Spleen (tissue), 11 donors: ENCODE measurements at regions not wholly inside any gene's neighbourhood (a gene's known extent, or its start where the extent isn't known, plus 50 kb on each side); places are given as distances from the start of the nearest gene placed in this dataset.

Experiments used
- DNase-seq: peaks from one replicate; pipeline ENCODE4 v3.0.0-alpha.2; 2020
- H3K27ac ChIP-seq, 8 donors: fragments of 200-600 bp; sonication (generic) in 7 of 8; 1 replicate in 4 of 8; 2 replicates in 4 of 8; pipeline versions ENCODE4 v1.5.0 to v1.8.0; 2016 to 2021; ENCODE audit warnings: inconsistent platforms in 4 of 8, mild to moderate bottlenecking in 4 of 8, moderate library complexity in 1 of 8
- H3K27me3 ChIP-seq, 7 donors: fragments of 200-600 bp; sonication (generic) in 6 of 7; replicated peaks in 1 of 7; 1 replicate in 4 of 7; 2 replicates in 3 of 7; pipeline versions ENCODE4 v1.5.0 to v1.8.0; 2016 to 2021; ENCODE audit warnings: inconsistent platforms in 3 of 7, mild to moderate bottlenecking in 1 of 7
- H3K36me3 ChIP-seq, 6 donors: fragments of 200-600 bp; sonication (generic) in 5 of 6; 1 replicate in 4 of 6; 2 replicates in 2 of 6; pipeline versions ENCODE4 v1.5.0 to v1.8.0; 2016 to 2021; ENCODE audit warnings: inconsistent platforms in 2 of 6
- H3K4me1 ChIP-seq, 6 donors: fragments of 200-600 bp; sonication (generic) in 5 of 6; 1 replicate in 3 of 6; 2 replicates in 3 of 6; pipeline versions ENCODE4 v1.5.0 to v1.8.0; 2016 to 2021; ENCODE audit warnings: inconsistent platforms in 3 of 6
- H3K4me3 ChIP-seq, 8 donors: fragments of 200-600 bp; sonication (generic) in 7 of 8; 1 replicate in 4 of 8; 2 replicates in 4 of 8; pipeline versions ENCODE4 v1.5.0 to v1.8.0; 2016 to 2021; ENCODE audit warnings: inconsistent platforms in 4 of 8, mild to moderate bottlenecking in 4 of 8, moderate library complexity in 2 of 8
- H3K9me3 ChIP-seq, 8 donors: fragments of 200-600 bp; sonication (generic) in 7 of 8; 1 replicate in 4 of 8; 2 replicates in 4 of 8; pipeline versions ENCODE4 v1.5.0 to v1.8.0; 2016 to 2021; ENCODE audit warnings: inconsistent platforms in 4 of 8
- CTCF ChIP-seq, 11 experiments: fragments of 200-600 bp in 7 of 11; fragments of 450-650 bp in 4 of 11; sonication (generic) in 4 of 11; IDR thresholded peaks in 8 of 11; conservative IDR thresholded peaks in 3 of 11; 1 replicate in 7 of 11; 2 replicates in 4 of 11; pipeline versions ENCODE4 v1.4.0 to v1.8.0; 2016 to 2021; ENCODE audit warnings: antibody characterized with exemption in 11 of 11, inconsistent platforms in 4 of 11, mild to moderate bottlenecking in 1 of 11
- POLR2A ChIP-seq, 3 donors: fragments of 450-650 bp; IDR thresholded peaks; one replicate each; pipeline ENCODE4 v1.5.1; 2017; ENCODE audit warnings: antibody characterized with exemption in 3 of 3, mild to moderate bottlenecking in 1 of 3
- POLR2AphosphoS5 ChIP-seq, 3 donors: sonication (generic); formaldehyde crosslinking; IDR thresholded peaks; one replicate each; pipeline ENCODE4 v1.5.1; 2017; ENCODE audit warnings: antibody characterized with exemption in 3 of 3
- WGBS, 5 donors: extraction: QIAGEN DNeasy Blood & Tissue Kit in 3 of 5; methylation state at CpG; one replicate each; pipeline versions ENCODE4 v1.1.5 to v1.1.7; 2013 to 2018; 5-methylcytosine and 5-hydroxymethylcytosine counted together
- intact Hi-C: fragments of 100-400 bp; cut with DNase I; formaldehyde crosslinking; loops from one replicate; pipeline ENCODE4 v1.15.0; 2023; ENCODE audit warnings: low total_unique reads
- donor health status: healthy with polysubstance abuse.
- donor health status: DM: no; HTN: no; CAD: no; lungs with moderate emphysema.
- donor health status: DM: no; HTN: no; CAD: no.
- donor health status: Bipolar disorder and iron deficiency.
- donor health status: healthy.
- donor health status: DM: no; HTN: no; CAD: no.
- donor health status: DM: yes; HTN: yes; CAD: no.

- DNase-seq: no peak
- intact Hi-C loops: no loop called here
Observed at GRCh38 chr13:63088226-63088625, 1672.6 kb upstream of the PCDH20 start.

DNA sequence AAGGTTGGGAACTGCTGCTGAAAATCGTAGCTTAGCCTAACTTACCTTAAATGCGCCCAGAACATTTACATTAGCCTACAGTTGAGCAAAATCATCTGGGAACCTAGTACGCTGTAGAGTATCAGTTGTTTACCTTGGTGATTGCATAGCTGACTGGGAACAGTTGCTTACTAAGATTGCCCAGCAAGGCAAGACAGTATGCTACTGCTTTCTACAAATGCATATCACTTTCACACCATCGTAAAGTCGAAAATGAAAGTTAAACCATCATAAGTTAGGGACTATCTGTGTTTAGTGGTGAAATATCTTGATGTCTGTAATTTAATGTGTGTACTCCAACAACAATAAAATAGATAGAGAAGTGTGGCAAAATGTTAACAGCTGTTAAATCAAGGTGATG lies 1670.6 kb upstream of the PCDH20 start:
- DNase-seq: no peak
- Histone ChIP-seq H3K27me3 (no peaks in the 10 kb centered on the region), H3K36me3 (no peaks in the 10 kb centered on the region), H3K4me1 (no peaks in the 10 kb centered on the region), H3K9me3 (peaks cover 0 to 28% (median 7%) of the 10 kb centered on the region in 8 donors), H3K4me3 (no peak overlapping the region), H3K27ac (no peak overlapping the region)
- intact Hi-C loops: no loop called here
- TF ChIP-seq POLR2AphosphoS5 (IDR thresholded peaks at IDR 0.05) (no peak), POLR2A (IDR thresholded peaks at IDR 0.05) (no peak), CTCF (IDR thresholded peaks at IDR 0.05 in 8 of 11, conservative IDR thresholded peaks at IDR 0.05 in 3 of 11) (no peak)
- WGBS, 5 donors: 75 to 87% (median 84%) methylated on average over 5 of the region's 5 CpGs

More at GRCh38 chr13:63088226-63088625, 1672.6 kb upstream of the PCDH20 start:
- H3K27ac ChIP-seq: no peak overlapping the region
- TF ChIP-seq POLR2A (IDR thresholded peaks at IDR 0.05) (no peak), POLR2AphosphoS5 (IDR thresholded peaks at IDR 0.05) (no peak), CTCF (IDR thresholded peaks at IDR 0.05 in 8 of 11, conservative IDR thresholded peaks at IDR 0.05 in 3 of 11) (no peak)
- 67 to 85% (median 78%) methylated on average over 1 of the region's 1 CpG for WGBS, 5 donors
- H3K4me1 ChIP-seq: no peaks in the 10 kb centered on the region
- no peaks in the 10 kb centered on the region for H3K36me3 ChIP-seq
- H3K27me3 ChIP-seq: no peaks in the 10 kb centered on the region
- H3K4me3 ChIP-seq: no peak overlapping the region
- peaks cover 0 to 17% (median 4%) of the 10 kb centered on the region in 8 donors for H3K9me3 ChIP-seq

GRCh38 chr13:63085851-63086250 lies 1670.2 kb upstream of the PCDH20 start:
- Histone ChIP-seq H3K4me1 (no peaks in the 10 kb centered on the region), H3K4me3 (no peak overlapping the region), H3K9me3 (peaks cover 0 to 32% (median 10%) of the 10 kb centered on the region in 8 donors), H3K27me3 (no peaks in the 10 kb centered on the region), H3K27ac (no peak overlapping the region), H3K36me3 (no peaks in the 10 kb centered on the region)
- TF ChIP-seq CTCF (IDR thresholded peaks at IDR 0.05 in 8 of 11, conservative IDR thresholded peaks at IDR 0.05 in 3 of 11): no peak
- TF ChIP-seq POLR2AphosphoS5 (IDR thresholded peaks at IDR 0.05): no peak
- TF ChIP-seq POLR2A (IDR thresholded peaks at IDR 0.05): no peak
- intact Hi-C loops: no loop called here
- no peak for DNase-seq
- WGBS, 5 donors: 69 to 82% (median 77%) methylated on average over 4 of the region's 4 CpGs

GRCh38 chr13:63081400-63082014 lies 1665.9 kb upstream of the PCDH20 start:
- intact Hi-C loops: no loop called here
- no peak for DNase-seq

More at GRCh38 chr13:63081400-63082014, 1665.9 kb upstream of the PCDH20 start:
- no peaks in the 10 kb centered on the region for H3K4me1 ChIP-seq
- TF ChIP-seq CTCF (IDR thresholded peaks at IDR 0.05 in 8 of 11, conservative IDR thresholded peaks at IDR 0.05 in 3 of 11) (no peak), POLR2AphosphoS5 (IDR thresholded peaks at IDR 0.05) (no peak), POLR2A (IDR thresholded peaks at IDR 0.05) (no peak)
- H3K27me3 ChIP-seq: no peaks in the 10 kb centered on the region
- no peak overlapping the region for H3K27ac ChIP-seq
- no peaks in the 10 kb centered on the region for H3K36me3 ChIP-seq
- 84 to 92% (median 90%) methylated on average over 2 of the region's 2 CpGs for WGBS, 5 donors
- H3K9me3 ChIP-seq: peaks cover 0 to 51% (median 18%) of the 10 kb centered on the region in 8 donors
- no peak overlapping the region for H3K4me3 ChIP-seq
